ENCODE measurements at regions not wholly inside any gene's neighbourhood (a gene's known extent, or its start where the extent isn't known, plus 50 kb on each side); places are given as distances from the start of the nearest gene placed in this dataset.

GRCh38 chr18:2082676-2083075, 488.6 kb downstream of the METTL4 start:
- Histone ChIP-seq H3K4me3 (ENCODE audit: low read length in 2 of 2) (no peak overlapping the region), H3K9me3 (ENCODE audit: control insufficient read depth in 2 of 2, insufficient read depth in 1 of 2, low read length in 1 of 2) (no peaks in the 10 kb centered on the region), H3K4me1 (ENCODE audit: control insufficient read depth in 2 of 2, insufficient read depth in 2 of 2, low read length in 2 of 2) (no peaks in the 10 kb centered on the region), H3K36me3 (ENCODE audit: control insufficient read depth in 2 of 2, insufficient read depth in 2 of 2, low read length in 1 of 2) (no peaks in the 10 kb centered on the region), H3K27me3 (ENCODE audit: control insufficient read depth in 2 of 2, insufficient read depth in 1 of 2, low read length in 1 of 2) (no peaks in the 10 kb centered on the region), H3K27ac (ENCODE audit: low read depth in 1 of 2, low read length in 1 of 2) (no peak overlapping the region)
- DNase-seq (ENCODE audit: low read depth in 6 of 9, low spot score in 9 of 9) = no peak
- WGBS = 92% methylated on average over 1 of the region's 1 CpG

- no peaks in the 10 kb centered on the region for H3K9me3 ChIP-seq (ENCODE audit: control insufficient read depth in 2 of 2, insufficient read depth in 1 of 2, low read length in 1 of 2)
- no peak overlapping the region for H3K27ac ChIP-seq (ENCODE audit: low read depth in 1 of 2, low read length in 1 of 2)
- H3K36me3 ChIP-seq (ENCODE audit: control insufficient read depth in 2 of 2, insufficient read depth in 2 of 2, low read length in 1 of 2) = no peaks in the 10 kb centered on the region
- no peaks in the 10 kb centered on the region for H3K4me1 ChIP-seq (ENCODE audit: control insufficient read depth in 2 of 2, insufficient read depth in 2 of 2, low read length in 2 of 2)
- DNase-seq (ENCODE audit: low read depth in 6 of 9, low spot score in 9 of 9) = peak in 5 of 9 donors; percentile 3 to 52 (median 12)
- WGBS = 34% methylated on average over 3 of the region's 3 CpGs
- H3K4me3 ChIP-seq (ENCODE audit: low read length in 2 of 2) = no peak overlapping the region
- no peaks in the 10 kb centered on the region for H3K27me3 ChIP-seq (ENCODE audit: control insufficient read depth in 2 of 2, insufficient read depth in 1 of 2, low read length in 1 of 2)
These were observed 487.6 kb downstream of the METTL4 start for GRCh38 chr18:2083691-2084090.

- no peak for DNase-seq (ENCODE audit: low read depth in 6 of 9, low spot score in 9 of 9)
- no peaks in the 10 kb centered on the region for H3K27me3 ChIP-seq (ENCODE audit: control insufficient read depth in 2 of 2, insufficient read depth in 1 of 2, low read length in 1 of 2)
These were observed 484.9 kb downstream of the METTL4 start for GRCh38 chr18:2086439-2086838.

GRCh38 chr18:2087877-2088673, 483.2 kb downstream of the METTL4 start:
- no peak for DNase-seq (ENCODE audit: low read depth in 6 of 9, low spot score in 9 of 9)
- H3K27ac ChIP-seq (ENCODE audit: low read depth in 1 of 2, low read length in 1 of 2) = no peak overlapping the region

More at GRCh38 chr18:2086439-2086838, 484.9 kb downstream of the METTL4 start:
- no peak overlapping the region for H3K4me3 ChIP-seq (ENCODE audit: low read length in 2 of 2)
- H3K4me1 ChIP-seq (ENCODE audit: control insufficient read depth in 2 of 2, insufficient read depth in 2 of 2, low read length in 2 of 2) = peaks cover 3 to 4% of the 10 kb centered on the region in 2 donors
- no peaks in the 10 kb centered on the region for H3K36me3 ChIP-seq (ENCODE audit: control insufficient read depth in 2 of 2, insufficient read depth in 2 of 2, low read length in 1 of 2)
- H3K27ac ChIP-seq (ENCODE audit: low read depth in 1 of 2, low read length in 1 of 2) = no peak overlapping the region
- H3K9me3 ChIP-seq (ENCODE audit: control insufficient read depth in 2 of 2, insufficient read depth in 1 of 2, low read length in 1 of 2) = no peaks in the 10 kb centered on the region

GRCh38 chr18:2089396-2089795, 481.9 kb downstream of the METTL4 start:
- Histone ChIP-seq H3K4me3 (ENCODE audit: low read length in 2 of 2) (no peak overlapping the region), H3K27ac (ENCODE audit: low read depth in 1 of 2, low read length in 1 of 2) (no peak overlapping the region), H3K4me1 (ENCODE audit: control insufficient read depth in 2 of 2, insufficient read depth in 2 of 2, low read length in 2 of 2) (peaks cover 3 to 4% of the 10 kb centered on the region in 2 donors), H3K9me3 (ENCODE audit: control insufficient read depth in 2 of 2, insufficient read depth in 1 of 2, low read length in 1 of 2) (no peaks in the 10 kb centered on the region), H3K27me3 (ENCODE audit: control insufficient read depth in 2 of 2, insufficient read depth in 1 of 2, low read length in 1 of 2) (no peaks in the 10 kb centered on the region), H3K36me3 (ENCODE audit: control insufficient read depth in 2 of 2, insufficient read depth in 2 of 2, low read length in 1 of 2) (no peaks in the 10 kb centered on the region)
- WGBS = 10% methylated on average over 2 of the region's 2 CpGs
- peak in 3 of 9 donors; percentile 4 to 21 (median 8) for DNase-seq (ENCODE audit: low read depth in 6 of 9, low spot score in 9 of 9)

More at GRCh38 chr18:2087877-2088673, 483.2 kb downstream of the METTL4 start:
- no peaks in the 10 kb centered on the region for H3K36me3 ChIP-seq (ENCODE audit: control insufficient read depth in 2 of 2, insufficient read depth in 2 of 2, low read length in 1 of 2)
- H3K4me1 ChIP-seq (ENCODE audit: control insufficient read depth in 2 of 2, insufficient read depth in 2 of 2, low read length in 2 of 2) = peaks cover 3 to 4% of the 10 kb centered on the region in 2 donors
- 96% methylated on average over 5 of the region's 5 CpGs for WGBS
- no peaks in the 10 kb centered on the region for H3K27me3 ChIP-seq (ENCODE audit: control insufficient read depth in 2 of 2, insufficient read depth in 1 of 2, low read length in 1 of 2)
- no peaks in the 10 kb centered on the region for H3K9me3 ChIP-seq (ENCODE audit: control insufficient read depth in 2 of 2, insufficient read depth in 1 of 2, low read length in 1 of 2)
- H3K4me3 ChIP-seq (ENCODE audit: low read length in 2 of 2) = no peak overlapping the region

GRCh38 chr18:2091937-2092336, 479.4 kb downstream of the METTL4 start:
- WGBS = 92% methylated on average over 3 of the region's 3 CpGs
- Histone ChIP-seq H3K4me1 (ENCODE audit: control insufficient read depth in 2 of 2, insufficient read depth in 2 of 2, low read length in 2 of 2) (peaks cover 3 to 4% of the 10 kb centered on the region in 2 donors), H3K36me3 (ENCODE audit: control insufficient read depth in 2 of 2, insufficient read depth in 2 of 2, low read length in 1 of 2) (no peaks in the 10 kb centered on the region), H3K9me3 (ENCODE audit: control insufficient read depth in 2 of 2, insufficient read depth in 1 of 2, low read length in 1 of 2) (no peaks in the 10 kb centered on the region), H3K4me3 (ENCODE audit: low read length in 2 of 2) (no peak overlapping the region), H3K27ac (ENCODE audit: low read depth in 1 of 2, low read length in 1 of 2) (no peak overlapping the region), H3K27me3 (ENCODE audit: control insufficient read depth in 2 of 2, insufficient read depth in 1 of 2, low read length in 1 of 2) (no peaks in the 10 kb centered on the region)
- no peak for DNase-seq (ENCODE audit: low read depth in 6 of 9, low spot score in 9 of 9)

- Histone ChIP-seq H3K27ac (ENCODE audit: low read depth in 1 of 2, low read length in 1 of 2) (no peak overlapping the region), H3K4me1 (ENCODE audit: control insufficient read depth in 2 of 2, insufficient read depth in 2 of 2, low read length in 2 of 2) (no peaks in the 10 kb centered on the region), H3K36me3 (ENCODE audit: control insufficient read depth in 2 of 2, insufficient read depth in 2 of 2, low read length in 1 of 2) (no peaks in the 10 kb centered on the region), H3K9me3 (ENCODE audit: control insufficient read depth in 2 of 2, insufficient read depth in 1 of 2, low read length in 1 of 2) (no peaks in the 10 kb centered on the region), H3K4me3 (ENCODE audit: low read length in 2 of 2) (no peak overlapping the region), H3K27me3 (ENCODE audit: control insufficient read depth in 2 of 2, insufficient read depth in 1 of 2, low read length in 1 of 2) (no peaks in the 10 kb centered on the region)
- WGBS = 97% methylated on average over 2 of the region's 2 CpGs
- no peak for DNase-seq (ENCODE audit: low read depth in 6 of 9, low spot score in 9 of 9)
These were observed 474.8 kb downstream of the METTL4 start for GRCh38 chr18:2096551-2096950.

- 80% methylated on average over 1 of the region's 1 CpG for WGBS
- Histone ChIP-seq H3K9me3 (ENCODE audit: control insufficient read depth in 2 of 2, insufficient read depth in 1 of 2, low read length in 1 of 2) (no peaks in the 10 kb centered on the region), H3K27ac (ENCODE audit: low read depth in 1 of 2, low read length in 1 of 2) (no peak overlapping the region), H3K36me3 (ENCODE audit: control insufficient read depth in 2 of 2, insufficient read depth in 2 of 2, low read length in 1 of 2) (no peaks in the 10 kb centered on the region), H3K4me3 (ENCODE audit: low read length in 2 of 2) (no peak overlapping the region), H3K4me1 (ENCODE audit: control insufficient read depth in 2 of 2, insufficient read depth in 2 of 2, low read length in 2 of 2) (no peaks in the 10 kb centered on the region), H3K27me3 (ENCODE audit: control insufficient read depth in 2 of 2, insufficient read depth in 1 of 2, low read length in 1 of 2) (no peaks in the 10 kb centered on the region)
- no peak for DNase-seq (ENCODE audit: low read depth in 6 of 9, low spot score in 9 of 9)
These were observed 470.6 kb downstream of the METTL4 start for GRCh38 chr18:2100694-2101213.

- H3K27ac ChIP-seq (ENCODE audit: low read depth in 1 of 2, low read length in 1 of 2) = no peak overlapping the region
- no peaks in the 10 kb centered on the region for H3K27me3 ChIP-seq (ENCODE audit: control insufficient read depth in 2 of 2, insufficient read depth in 1 of 2, low read length in 1 of 2)
- H3K4me1 ChIP-seq (ENCODE audit: control insufficient read depth in 2 of 2, insufficient read depth in 2 of 2, low read length in 2 of 2) = no peaks in the 10 kb centered on the region
- H3K9me3 ChIP-seq (ENCODE audit: control insufficient read depth in 2 of 2, insufficient read depth in 1 of 2, low read length in 1 of 2) = no peaks in the 10 kb centered on the region
- H3K36me3 ChIP-seq (ENCODE audit: control insufficient read depth in 2 of 2, insufficient read depth in 2 of 2, low read length in 1 of 2) = no peaks in the 10 kb centered on the region
- no peak for DNase-seq (ENCODE audit: low read depth in 6 of 9, low spot score in 9 of 9)
- no peak overlapping the region for H3K4me3 ChIP-seq (ENCODE audit: low read length in 2 of 2)
These were observed 469.3 kb downstream of the METTL4 start for GRCh38 chr18:2102022-2102421.
